ENCODE measurements at regions not wholly inside any gene's neighbourhood (a gene's known extent, or its start where the extent isn't known, plus 50 kb on each side); places are given as distances from the start of the nearest gene placed in this dataset.

- CTCF ChIA-PET = interaction anchor here (0.6 to 1.7 kb wide), 2 partner anchors 14 to 993 kb away, joined by 3 to 8 read pairs; no protein-coding TSS in a partner anchor
- TF ChIP-seq, protein P1, sequence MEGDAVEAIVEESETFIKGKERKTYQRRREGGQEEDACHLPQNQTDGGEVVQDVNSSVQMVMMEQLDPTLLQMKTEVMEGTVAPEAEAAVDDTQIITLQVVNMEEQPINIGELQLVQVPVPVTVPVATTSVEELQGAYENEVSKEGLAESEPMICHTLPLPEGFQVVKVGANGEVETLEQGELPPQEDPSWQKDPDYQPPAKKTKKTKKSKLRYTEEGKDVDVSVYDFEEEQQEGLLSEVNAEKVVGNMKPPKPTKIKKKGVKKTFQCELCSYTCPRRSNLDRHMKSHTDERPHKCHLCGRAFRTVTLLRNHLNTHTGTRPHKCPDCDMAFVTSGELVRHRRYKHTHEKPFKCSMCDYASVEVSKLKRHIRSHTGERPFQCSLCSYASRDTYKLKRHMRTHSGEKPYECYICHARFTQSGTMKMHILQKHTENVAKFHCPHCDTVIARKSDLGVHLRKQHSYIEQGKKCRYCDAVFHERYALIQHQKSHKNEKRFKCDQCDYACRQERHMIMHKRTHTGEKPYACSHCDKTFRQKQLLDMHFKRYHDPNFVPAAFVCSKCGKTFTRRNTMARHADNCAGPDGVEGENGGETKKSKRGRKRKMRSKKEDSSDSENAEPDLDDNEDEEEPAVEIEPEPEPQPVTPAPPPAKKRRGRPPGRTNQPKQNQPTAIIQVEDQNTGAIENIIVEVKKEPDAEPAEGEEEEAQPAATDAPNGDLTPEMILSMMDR (conservative IDR thresholded peaks at IDR 0.05; ENCODE audit: low read depth) = no peak
- no peak for DNase-seq (ENCODE audit: low spot score)
- POLR2A ChIA-PET (ENCODE audit: low non-redundant PET) = no interaction called here
- no peak overlapping the region for H3K27ac ChIP-seq
Measured at GRCh38 chr1:112312315-112312714, 83.7 kb upstream of the CTTNBP2NL start.

GRCh38 chr1:112312879-112313278, 83.1 kb upstream of the CTTNBP2NL start:
- TF ChIP-seq, protein P1 (conservative IDR thresholded peaks at IDR 0.05; ENCODE audit: low read depth) = no peak
- no peak for DNase-seq (ENCODE audit: low spot score)
- no peak overlapping the region for H3K27ac ChIP-seq
- ChIA-PET POLR2A (ENCODE audit: low non-redundant PET) (no interaction called here), CTCF (interaction anchor here (0.6 to 1.7 kb wide), 2 partner anchors 14 to 993 kb away, joined by 3 to 8 read pairs; no protein-coding TSS in a partner anchor)

DNA sequence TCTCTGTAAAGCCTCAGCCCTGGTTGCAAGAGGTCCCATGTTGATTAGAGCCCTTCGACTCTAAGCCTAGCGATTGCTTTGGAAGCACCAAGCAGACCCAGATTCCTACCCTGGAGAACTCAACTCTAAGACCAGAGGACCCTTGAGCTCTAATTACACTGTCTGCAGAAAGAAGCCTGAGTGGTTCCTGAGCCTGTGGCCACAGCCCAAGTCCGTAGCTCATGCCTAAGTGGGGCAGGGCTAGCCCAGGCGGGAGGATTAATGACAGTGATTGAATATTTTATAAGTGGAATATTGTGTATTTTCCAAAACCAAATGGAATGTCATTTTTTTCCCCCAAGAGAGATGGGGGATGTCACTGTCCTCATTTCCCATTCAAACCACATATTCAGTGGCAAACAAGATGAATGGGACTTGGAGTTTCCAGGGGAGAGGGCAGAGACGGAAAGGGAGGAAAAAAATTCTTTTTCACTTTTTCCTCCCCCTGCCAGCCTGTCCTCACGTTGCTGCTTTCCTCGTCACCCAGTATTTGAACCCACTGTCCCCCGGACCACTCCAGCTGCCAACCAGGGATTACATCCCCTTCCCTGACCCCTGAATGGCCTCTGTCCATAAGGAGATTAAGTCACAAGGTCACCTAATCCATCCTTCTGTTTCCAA, 79.6 kb upstream of the CTTNBP2NL start:
- ChIA-PET CTCF (interaction anchor here (0.8 kb wide), 1 partner anchor 197 kb away, joined by 3 read pairs; no protein-coding TSS in a partner anchor), POLR2A (ENCODE audit: low non-redundant PET) (no interaction called here)
- no peak overlapping the region for H3K27ac ChIP-seq
- no peak for DNase-seq (ENCODE audit: low spot score)
- TF ChIP-seq, protein P1 (conservative IDR thresholded peaks at IDR 0.05; ENCODE audit: low read depth) = no peak

DNA sequence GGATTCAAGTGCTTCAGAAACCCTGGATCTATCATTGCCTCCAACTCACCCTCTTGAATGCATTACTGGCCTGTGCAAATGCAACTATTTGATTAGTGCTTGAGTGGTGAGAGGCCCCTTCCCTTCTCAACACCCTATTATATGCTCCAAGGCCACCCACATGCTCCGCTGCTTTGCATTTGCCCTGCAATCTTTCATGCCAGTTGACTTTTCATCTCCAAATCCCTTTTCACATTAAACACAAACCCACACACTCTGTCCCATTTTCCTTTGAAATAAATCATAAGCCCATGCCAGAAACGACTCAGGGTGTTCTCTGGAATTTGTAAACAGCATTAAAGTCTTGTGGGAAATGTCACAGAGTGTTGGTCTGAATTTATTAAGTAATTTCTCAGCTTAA, 78.9 kb upstream of the CTTNBP2NL start:
- CTCF ChIA-PET = interaction anchor here (0.8 kb wide), 1 partner anchor 197 kb away, joined by 3 read pairs; no protein-coding TSS in a partner anchor

DNA sequence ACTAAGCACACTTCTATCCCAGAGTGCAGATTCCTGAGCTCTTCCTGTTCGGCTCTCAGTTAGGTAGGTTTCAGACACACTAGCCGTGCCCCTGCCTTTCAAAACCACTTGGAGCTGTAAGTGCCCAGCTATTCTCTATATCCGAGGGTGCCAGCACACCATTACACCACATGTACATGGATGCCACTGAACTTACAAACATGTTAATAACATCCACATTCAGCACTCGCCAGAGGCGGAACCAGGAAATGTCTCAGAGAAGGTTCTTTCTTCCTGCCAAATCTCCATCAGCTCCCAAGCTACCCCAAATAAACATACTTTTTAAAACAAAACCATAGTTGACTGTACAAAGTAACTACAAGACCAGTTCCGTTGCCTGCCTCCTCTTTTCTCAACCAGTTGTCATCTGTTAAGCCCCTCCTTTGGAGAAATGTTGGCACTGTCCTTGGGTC, 78.4 kb upstream of the CTTNBP2NL start:
- POLR2A ChIA-PET (ENCODE audit: low non-redundant PET) = no interaction called here
- TF ChIP-seq, protein P1 (conservative IDR thresholded peaks at IDR 0.05; ENCODE audit: low read depth) = no peak
- CTCF ChIA-PET = interaction anchor here (0.6 to 0.7 kb wide), 2 partner anchors 814 to 1890 kb away, joined by 3 to 5 read pairs; no protein-coding TSS in a partner anchor
- no peak overlapping the region for H3K27ac ChIP-seq
- no peak for DNase-seq (ENCODE audit: low spot score)

More for the DNA sequence above, 78.9 kb upstream of the CTTNBP2NL start:
- TF ChIP-seq, protein P1 (conservative IDR thresholded peaks at IDR 0.05; ENCODE audit: low read depth) = no peak
- POLR2A ChIA-PET (ENCODE audit: low non-redundant PET) = no interaction called here
- DNase-seq (ENCODE audit: low spot score) = no peak
- H3K27ac ChIP-seq = no peak overlapping the region

GRCh38 chr1:112318263-112318662, 77.8 kb upstream of the CTTNBP2NL start:
- no peak for DNase-seq (ENCODE audit: low spot score)
- POLR2A ChIA-PET (ENCODE audit: low non-redundant PET) = no interaction called here
- no peak overlapping the region for H3K27ac ChIP-seq
- CTCF ChIA-PET = interaction anchor here (0.7 kb wide), 1 partner anchor 1889 kb away, joined by 3 read pairs; no protein-coding TSS in a partner anchor
- TF ChIP-seq, protein P1 (conservative IDR thresholded peaks at IDR 0.05; ENCODE audit: low read depth) = no peak

All from RWPE1 (cell line).